GM10248 (cell line): ENCODE measurements at regions not wholly inside any gene's neighbourhood (a gene's known extent, or its start where the extent isn't known, plus 50 kb on each side); places are given as distances from the start of the nearest gene placed in this dataset.

Experiments
- CTCF ChIA-PET: fragments of 300-600 bp; sonication (Branson Sonifier 250); formaldehyde crosslinking; extraction: SDS; loops from one replicate; lab custom pipeline; 2021; ENCODE audit warnings: antibody characterized with exemption; lab: Yijun Ruan, JAX
- POLR2A ChIA-PET: fragments of 350-650 bp; sonication (Branson Sonifier 250); formaldehyde crosslinking; extraction: SDS; loops from one replicate; lab custom pipeline; 2020; ENCODE audit warnings: antibody characterized with exemption; lab: Yijun Ruan, JAX
- DNase-seq: peaks from one replicate; pipeline ENCODE4 v3.0.0; 2012; ENCODE audit errors: extremely low spot score
- CTCF ChIP-seq: IDR thresholded peaks from 2 replicates; pipeline ENCODE4 v1.5.1; 2012; ENCODE audit warnings: mild to moderate bottlenecking, low read depth; ENCODE audit errors: extremely low read depth, missing control alignments, control extremely low read depth

DNA sequence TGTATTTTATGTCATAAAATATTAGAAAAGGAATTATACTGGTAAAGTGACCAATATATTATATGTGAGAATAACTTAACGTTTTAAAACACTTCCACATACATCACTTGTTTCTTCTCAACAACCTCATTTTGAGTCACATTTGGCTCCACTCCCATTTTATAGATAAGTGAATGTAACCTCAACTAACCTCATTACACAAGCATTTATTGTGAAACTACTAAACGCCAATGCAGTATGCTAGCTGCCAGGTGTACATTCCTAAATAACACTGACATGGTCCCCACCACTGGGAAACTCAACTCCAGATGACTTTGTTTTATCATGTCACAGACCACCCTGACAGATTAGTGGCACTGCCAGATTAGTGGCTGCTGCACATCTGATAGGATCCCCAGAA is 249.7 kb upstream of the CNTN4 start:
- ChIA-PET POLR2A (no interaction called here), CTCF (interaction anchor here (0.8 kb wide), 1 partner anchor 9 kb away, joined by 3 read pairs; no protein-coding TSS in a partner anchor)
- no peak for DNase-seq
- TF ChIP-seq CTCF, result no peak

DNA sequence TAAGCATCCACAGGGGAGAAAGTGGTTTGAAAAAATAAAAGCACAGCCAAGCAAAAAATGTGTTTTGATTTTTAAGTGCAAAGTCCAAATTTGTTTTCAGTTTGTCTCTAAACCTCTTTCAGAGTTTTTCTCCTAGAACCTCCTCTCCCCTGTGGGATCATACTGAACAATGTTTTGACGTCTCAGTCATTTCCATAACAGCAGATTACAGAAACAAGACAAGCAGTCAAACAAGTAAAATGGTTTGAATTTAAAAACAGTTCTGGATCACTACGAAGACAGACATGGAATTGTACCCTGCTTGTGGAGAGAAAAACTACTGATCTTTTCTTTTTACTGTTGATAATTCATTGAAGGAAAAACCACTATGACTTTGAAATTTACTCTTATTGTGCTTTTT is 245.7 kb upstream of the CNTN4 start:
- TF ChIP-seq CTCF, result no peak
- ChIA-PET POLR2A (no interaction called here), CTCF (no interaction called here)
- no peak for DNase-seq

GRCh38 chr3:1855841-1856240 is 242.8 kb upstream of the CNTN4 start:
- no peak for TF ChIP-seq CTCF
- POLR2A ChIA-PET, result no interaction called here
- DNase-seq, result no peak
- CTCF ChIA-PET, result no interaction called here

GRCh38 chr3:1870738-1871137 is 227.9 kb upstream of the CNTN4 start:
- no peak for TF ChIP-seq CTCF
- DNase-seq, result no peak
- CTCF ChIA-PET, result no interaction called here
- POLR2A ChIA-PET, result no interaction called here

GRCh38 chr3:1883534-1883933 is 215.1 kb upstream of the CNTN4 start:
- no peak for TF ChIP-seq CTCF
- ChIA-PET POLR2A (no interaction called here), CTCF (no interaction called here)
- DNase-seq, result no peak

- no peak for TF ChIP-seq CTCF
- ChIA-PET CTCF (no interaction called here), POLR2A (interaction anchor here (0.7 kb wide), 1 partner anchor 17 kb away, joined by 6 read pairs; no protein-coding TSS in a partner anchor)
- no peak for DNase-seq
Observed at GRCh38 chr3:1892459-1892858, 206.2 kb upstream of the CNTN4 start.

DNA sequence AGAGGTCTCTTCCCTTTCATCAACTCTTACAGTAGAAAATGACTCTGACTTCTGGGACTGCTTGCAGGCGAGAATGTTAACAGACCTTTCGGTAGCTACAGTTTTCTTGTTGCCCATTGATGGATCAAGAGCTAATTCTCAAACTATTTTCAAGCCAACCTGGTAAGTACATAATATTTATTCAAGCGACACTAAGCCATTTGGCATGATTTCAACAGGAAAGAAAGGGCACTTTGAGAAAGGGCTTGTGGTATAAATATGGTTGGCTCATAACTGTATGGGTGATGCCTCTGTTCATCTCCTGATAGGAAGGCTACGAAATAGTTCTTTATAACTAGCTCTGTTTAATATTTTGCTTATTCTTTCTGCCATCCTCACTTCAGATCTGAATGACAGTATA is 196.2 kb upstream of the CNTN4 start:
- ChIA-PET POLR2A (no interaction called here), CTCF (no interaction called here)
- no peak for DNase-seq
- TF ChIP-seq CTCF, result no peak
